HG03159 (cell line): ENCODE measurements at regions not wholly inside any gene's neighbourhood (a gene's known extent, or its start where the extent isn't known, plus 50 kb on each side); places are given as distances from the start of the nearest gene placed in this dataset.

Source experiments
- ATAC-seq: cut with Tn5 transposase; IDR thresholded peaks from one replicate; pipeline ENCODE4 v1.9.1; 2021; ENCODE audit warnings: mild to moderate bottlenecking, moderate library complexity; ENCODE audit not compliant: unreplicated experiment

GRCh38 chr22:47236718-47237117 is 474.3 kb downstream of the TBC1D22A start:
- no peak for ATAC-seq

GRCh38 chr22:47236161-47236560 is 473.7 kb downstream of the TBC1D22A start:
- ATAC-seq, result no peak

- ATAC-seq, result no peak
These were observed 471.1 kb downstream of the TBC1D22A start for GRCh38 chr22:47233316-47234243.

- no peak for ATAC-seq
These were observed 470.3 kb downstream of the TBC1D22A start for GRCh38 chr22:47232753-47233152.

GRCh38 chr22:47232197-47232596 is 469.7 kb downstream of the TBC1D22A start:
- no peak for ATAC-seq

- ATAC-seq, result no peak
These were observed 469.3 kb downstream of the TBC1D22A start for GRCh38 chr22:47231759-47232158.

- ATAC-seq, result no peak
These were observed 468.3 kb downstream of the TBC1D22A start for GRCh38 chr22:47230741-47231140.

- no peak for ATAC-seq
These were observed 467.8 kb downstream of the TBC1D22A start for GRCh38 chr22:47230251-47230650.

- no peak for ATAC-seq
These were observed 466.3 kb downstream of the TBC1D22A start for GRCh38 chr22:47228767-47229166.

- ATAC-seq, result no peak
These were observed 463.6 kb downstream of the TBC1D22A start for GRCh38 chr22:47225931-47226633.

GRCh38 chr22:47225080-47225930 is 462.9 kb downstream of the TBC1D22A start:
- ATAC-seq, result no peak
